ENCODE measurements at regions not wholly inside any gene's neighbourhood (a gene's known extent, or its start where the extent isn't known, plus 50 kb on each side); places are given as distances from the start of the nearest gene placed in this dataset.
A peak's percentile ranks its signal among the peaks of the same experiment; 100 is the strongest.

DNA sequence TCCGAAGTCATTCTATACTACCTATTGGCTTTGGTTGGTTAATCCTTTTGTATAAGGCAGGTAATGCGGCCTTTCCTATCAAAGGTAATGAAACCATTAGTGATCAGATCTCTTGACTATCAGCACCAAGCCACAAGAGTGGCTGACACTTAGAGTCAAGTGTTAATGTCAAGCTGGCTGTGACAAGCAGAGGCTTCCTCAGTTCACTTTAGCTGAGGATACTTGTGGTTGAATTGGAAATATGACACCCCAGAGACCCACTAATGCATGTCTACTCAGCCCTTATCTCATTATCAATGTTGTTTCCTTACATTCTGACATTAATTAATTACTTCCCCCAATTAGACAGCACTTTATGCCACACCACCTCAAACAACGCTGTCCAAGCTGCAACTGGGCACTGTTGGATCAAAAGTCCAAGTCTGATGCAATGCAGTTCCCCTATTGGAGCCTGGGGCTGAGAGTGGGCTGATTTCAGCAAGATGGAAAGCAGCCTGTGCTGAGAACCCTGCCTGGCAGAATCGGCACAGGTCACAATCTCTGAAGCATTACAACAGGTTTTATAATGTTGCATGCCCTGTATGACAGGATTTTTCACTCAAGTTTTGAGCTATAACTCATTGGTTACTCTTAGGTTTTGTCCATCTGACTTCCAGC, 273.5 kb downstream of the COL12A1 start (continued):
- TF ChIP-seq ARID5B (CRISPR knock-in tag; IDR thresholded peaks at IDR 0.05) (peak; percentile 50), ZNF556 (CRISPR knock-in tag; IDR thresholded peaks at IDR 0.05; ENCODE audit: borderline replicate concordance) (no peak), GATAD2A (CRISPR knock-in tag; IDR thresholded peaks at IDR 0.05) (peak; percentile 34; the same call in 1 of the 2 replicates), CEBPB (IDR thresholded peaks at IDR 0.05; ENCODE audit: borderline replicate concordance, low read depth, low read length) (peak; percentile 82; the same call in 1 of the 2 replicates)
- TF ChIP-seq, protein P1, sequence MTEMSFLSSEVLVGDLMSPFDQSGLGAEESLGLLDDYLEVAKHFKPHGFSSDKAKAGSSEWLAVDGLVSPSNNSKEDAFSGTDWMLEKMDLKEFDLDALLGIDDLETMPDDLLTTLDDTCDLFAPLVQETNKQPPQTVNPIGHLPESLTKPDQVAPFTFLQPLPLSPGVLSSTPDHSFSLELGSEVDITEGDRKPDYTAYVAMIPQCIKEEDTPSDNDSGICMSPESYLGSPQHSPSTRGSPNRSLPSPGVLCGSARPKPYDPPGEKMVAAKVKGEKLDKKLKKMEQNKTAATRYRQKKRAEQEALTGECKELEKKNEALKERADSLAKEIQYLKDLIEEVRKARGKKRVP (CRISPR knock-in tag; IDR thresholded peaks at IDR 0.05) = peak in 1 of 2 experiments; percentile 96; a peak in 2 of 4 replicates

DNA sequence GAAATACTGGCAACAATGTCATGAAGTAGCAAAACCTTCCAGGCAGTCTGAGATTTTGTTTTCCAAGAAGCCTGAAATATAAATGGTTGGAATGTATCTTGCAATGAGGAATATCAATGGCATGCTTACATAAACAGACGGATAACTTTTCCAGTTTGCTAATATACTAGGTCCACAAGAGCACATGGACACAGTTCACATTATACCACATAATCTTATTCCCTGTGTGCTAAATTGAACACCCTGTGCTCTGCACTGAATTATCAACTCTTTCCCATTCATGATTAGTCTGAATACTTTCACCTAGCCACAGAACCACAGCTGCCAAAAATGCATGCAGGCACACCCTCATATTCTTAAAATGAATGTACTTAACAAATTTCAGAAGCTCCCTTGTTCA, 274.3 kb downstream of the COL12A1 start:
- FAIRE-seq (no peak), ATAC-seq (no peak), DNase-seq (ENCODE audit: low spot score) (no peak)
- ChIA-PET CTCF (ENCODE audit: low intra/inter-chr PET ratio, low total read pairs) (no interaction called here), POLR2A (no interaction called here)
- Histone ChIP-seq H4K20me1 (ENCODE audit: insufficient read depth, low read length) (no peaks in the 10 kb centered on the region), H3K27me3 (ENCODE audit: control insufficient read depth in 1 of 2, insufficient read depth in 2 of 2, low read length in 2 of 2) (no peaks in the 10 kb centered on the region), H2AFZ (ENCODE audit: low read length) (no peak overlapping the region), H3K4me2 (ENCODE audit: low read depth, low read length) (no peak overlapping the region), H3K79me2 (ENCODE audit: insufficient read depth, low read length) (no peaks in the 10 kb centered on the region), H3K27ac (ENCODE audit: extremely low read length, insufficient read depth, low read length) (no peak overlapping the region), H3K9me3 (ENCODE audit: low read length) (no peaks in the 10 kb centered on the region), H3K4me3 (replicated peaks in 1 of 3; ENCODE audit: insufficient read depth in 1 of 3, low read depth in 2 of 3, low read length in 3 of 3) (no peak overlapping the region), H3K36me3 (replicated peaks in 1 of 2; ENCODE audit: control insufficient read depth in 1 of 2, insufficient read depth in 2 of 2, low read length in 2 of 2) (no peaks in the 10 kb centered on the region), H3K9ac (ENCODE audit: insufficient read depth, low read depth, low read length) (no peak overlapping the region), H3K4me1 (ENCODE audit: insufficient read depth, low read length) (peaks cover 11% of the 10 kb centered on the region; the same call in 1 of the 2 replicates)
- in situ Hi-C loops (cut with HindIII; ENCODE audit: extremely low pct_ligation_motif_present, low pct_unique_long_range_greater_than_20kb) = no loop called here
- 20% methylated on average over 1 of the region's 1 CpG for WGBS (ENCODE audit: low lambda C conversion rate)
- intact Hi-C loops (cut with micrococcal nuclease; ENCODE audit: unreplicated experiment) = no loop called here
- BruUV-seq (replicated peaks) = no TSS peak
- TF ChIP-seq PAXIP1 (CRISPR knock-in tag; conservative IDR thresholded peaks at IDR 0.05) (no peak), ZNF780A (CRISPR knock-in tag; IDR thresholded peaks at IDR 0.05) (no peak), ZNF20 (CRISPR knock-in tag; IDR thresholded peaks at IDR 0.05) (no peak), GTF3A (CRISPR knock-in tag; conservative IDR thresholded peaks at IDR 0.05) (no peak), SMARCC2 (IDR thresholded peaks at IDR 0.05) (no peak), MAFK (conservative IDR thresholded peaks at IDR 0.05 in 1 of 2, IDR thresholded peaks at IDR 0.05 in 1 of 2; ENCODE audit: low read length in 2 of 2) (no peak), ZBTB7B (CRISPR knock-in tag; IDR thresholded peaks at IDR 0.05) (no peak), JDP2 (CRISPR knock-in tag; IDR thresholded peaks at IDR 0.05; ENCODE audit: borderline replicate concordance) (no peak)
- TF ChIP-seq, protein P2, sequence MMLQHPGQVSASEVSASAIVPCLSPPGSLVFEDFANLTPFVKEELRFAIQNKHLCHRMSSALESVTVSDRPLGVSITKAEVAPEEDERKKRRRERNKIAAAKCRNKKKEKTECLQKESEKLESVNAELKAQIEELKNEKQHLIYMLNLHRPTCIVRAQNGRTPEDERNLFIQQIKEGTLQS (CRISPR knock-in tag; IDR thresholded peaks at IDR 0.05) = no peak

All from HepG2 (cell line).